ENCODE measurements at regions not wholly inside any gene's neighbourhood (a gene's known extent, or its start where the extent isn't known, plus 50 kb on each side); places are given as distances from the start of the nearest gene placed in this dataset.

GRCh38 chrY:8036563-8036962 is 1125.0 kb upstream of the AMELY start:
- ChIA-PET CTCF (ENCODE audit: unreplicated experiment) (no interaction called here), POLR2A (no interaction called here)
- DNase-seq (ENCODE audit: low spot score), result no peak
- H3K4me3 ChIP-seq (ENCODE audit: low read depth, low read length, poor library complexity, severe bottlenecking), result no peak overlapping the region
- no peak for TF ChIP-seq EZH2phosphoT487 (IDR thresholded peaks at IDR 0.05; ENCODE audit: borderline replicate concordance, low read depth, low read length)
- H3K79me2 ChIP-seq (ENCODE audit: insufficient read depth, low read depth, low read length), result no peaks in the 10 kb centered on the region
- no peak overlapping the region for H3K4me2 ChIP-seq (ENCODE audit: low read length)
- no TSS peak for BruUV-seq (replicated peaks)
- H2AFZ ChIP-seq (ENCODE audit: low read length), result no peak overlapping the region
- no peaks in the 10 kb centered on the region for H4K20me1 ChIP-seq (ENCODE audit: insufficient read depth, low read length)
- H3K27ac ChIP-seq (ENCODE audit: low read depth, low read length, poor library complexity, severe bottlenecking), result no peak overlapping the region
- H3K36me3 ChIP-seq (ENCODE audit: insufficient read depth, low read length), result no peaks in the 10 kb centered on the region
- no peaks in the 10 kb centered on the region for H3K9me2 ChIP-seq (ENCODE audit: insufficient read depth, low read length)
- intact Hi-C loops (cut with micrococcal nuclease; ENCODE audit: unreplicated experiment), result no loop called here
- H3K9me3 ChIP-seq (ENCODE audit: low read length), result no peaks in the 10 kb centered on the region
- H3K4me1 ChIP-seq (ENCODE audit: insufficient read depth, low read length, poor library complexity, severe bottlenecking), result no peaks in the 10 kb centered on the region

DNA sequence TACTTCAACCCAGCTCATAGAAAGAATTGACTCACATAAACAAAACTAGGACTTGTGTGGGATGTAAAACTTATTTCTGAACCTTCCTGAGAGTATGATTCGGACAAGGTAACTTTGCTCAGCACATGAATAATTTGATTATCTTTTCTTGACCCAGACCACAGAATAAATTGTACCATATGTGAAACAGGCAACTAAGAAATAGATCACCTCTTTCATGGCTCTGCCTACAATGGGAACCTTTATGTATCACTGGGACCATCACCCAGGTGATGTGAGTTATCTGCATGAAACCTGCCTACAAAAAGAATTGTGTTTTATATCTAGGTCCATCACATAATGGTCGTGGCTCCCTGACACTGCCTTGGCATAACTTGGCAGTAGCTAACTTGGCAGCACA is 1124.1 kb upstream of the AMELY start:
- Histone ChIP-seq H3K4me3 (ENCODE audit: low read depth, low read length, poor library complexity, severe bottlenecking) (no peak overlapping the region), H3K36me3 (ENCODE audit: insufficient read depth, low read length) (no peaks in the 10 kb centered on the region), H4K20me1 (ENCODE audit: insufficient read depth, low read length) (no peaks in the 10 kb centered on the region), H3K9me3 (ENCODE audit: low read length) (no peaks in the 10 kb centered on the region), H3K4me1 (ENCODE audit: insufficient read depth, low read length, poor library complexity, severe bottlenecking) (no peaks in the 10 kb centered on the region), H3K9me2 (ENCODE audit: insufficient read depth, low read length) (no peaks in the 10 kb centered on the region), H3K79me2 (ENCODE audit: insufficient read depth, low read depth, low read length) (no peaks in the 10 kb centered on the region), H2AFZ (ENCODE audit: low read length) (no peak overlapping the region), H3K4me2 (ENCODE audit: low read length) (no peak overlapping the region), H3K27ac (ENCODE audit: low read depth, low read length, poor library complexity, severe bottlenecking) (no peak overlapping the region)
- no peak for TF ChIP-seq CTCF (conservative IDR thresholded peaks at IDR 0.05; ENCODE audit: low read length)
- TF ChIP-seq EZH2phosphoT487 (IDR thresholded peaks at IDR 0.05; ENCODE audit: borderline replicate concordance, low read depth, low read length), result no peak
- intact Hi-C loops (cut with micrococcal nuclease; ENCODE audit: unreplicated experiment), result no loop called here
- no TSS peak for BruUV-seq (replicated peaks)
- DNase-seq (ENCODE audit: low spot score), result no peak
- ChIA-PET POLR2A (no interaction called here), CTCF (ENCODE audit: unreplicated experiment) (no interaction called here)

DNA sequence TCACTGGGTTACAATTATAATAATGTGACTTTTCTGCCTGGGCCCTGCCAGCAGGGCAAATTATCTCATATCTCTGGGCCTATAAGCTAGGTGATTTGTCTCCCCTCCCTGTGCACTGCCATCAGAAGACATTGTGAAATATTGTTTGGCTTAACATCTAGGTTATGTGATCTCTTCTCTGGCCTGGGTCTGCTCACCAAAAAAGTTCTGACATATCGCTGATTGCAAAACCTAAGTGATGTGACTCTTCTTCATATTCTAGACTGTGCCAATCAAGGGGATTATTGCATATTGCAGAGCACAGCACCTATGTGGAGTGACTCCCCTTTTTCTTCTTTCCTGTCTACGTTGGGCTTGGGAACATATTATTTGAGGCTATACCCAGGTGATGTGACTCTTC is 1123.1 kb upstream of the AMELY start:
- DNase-seq (ENCODE audit: low spot score), result no peak
- Histone ChIP-seq H3K4me1 (ENCODE audit: insufficient read depth, low read length, poor library complexity, severe bottlenecking) (no peaks in the 10 kb centered on the region), H4K20me1 (ENCODE audit: insufficient read depth, low read length) (no peaks in the 10 kb centered on the region), H3K79me2 (ENCODE audit: insufficient read depth, low read depth, low read length) (no peaks in the 10 kb centered on the region), H3K4me2 (ENCODE audit: low read length) (no peak overlapping the region), H3K9me3 (ENCODE audit: low read length) (no peaks in the 10 kb centered on the region), H3K27ac (ENCODE audit: low read depth, low read length, poor library complexity, severe bottlenecking) (no peak overlapping the region), H3K36me3 (ENCODE audit: insufficient read depth, low read length) (no peaks in the 10 kb centered on the region), H3K4me3 (ENCODE audit: low read depth, low read length, poor library complexity, severe bottlenecking) (no peak overlapping the region), H2AFZ (ENCODE audit: low read length) (no peak overlapping the region), H3K9me2 (ENCODE audit: insufficient read depth, low read length) (no peaks in the 10 kb centered on the region)
- CTCF ChIA-PET (ENCODE audit: unreplicated experiment), result no interaction called here
- BruUV-seq (replicated peaks), result no TSS peak
- no peak for TF ChIP-seq CTCF (conservative IDR thresholded peaks at IDR 0.05; ENCODE audit: low read length)
- no peak for TF ChIP-seq EZH2phosphoT487 (IDR thresholded peaks at IDR 0.05; ENCODE audit: borderline replicate concordance, low read depth, low read length)
- POLR2A ChIA-PET, result no interaction called here
- intact Hi-C loops (cut with micrococcal nuclease; ENCODE audit: unreplicated experiment), result no loop called here

Data from OCI-LY7 (cell line).